ENCODE measurements at regions not wholly inside any gene's neighbourhood (a gene's known extent, or its start where the extent isn't known, plus 50 kb on each side); places are given as distances from the start of the nearest gene placed in this dataset.

DNA sequence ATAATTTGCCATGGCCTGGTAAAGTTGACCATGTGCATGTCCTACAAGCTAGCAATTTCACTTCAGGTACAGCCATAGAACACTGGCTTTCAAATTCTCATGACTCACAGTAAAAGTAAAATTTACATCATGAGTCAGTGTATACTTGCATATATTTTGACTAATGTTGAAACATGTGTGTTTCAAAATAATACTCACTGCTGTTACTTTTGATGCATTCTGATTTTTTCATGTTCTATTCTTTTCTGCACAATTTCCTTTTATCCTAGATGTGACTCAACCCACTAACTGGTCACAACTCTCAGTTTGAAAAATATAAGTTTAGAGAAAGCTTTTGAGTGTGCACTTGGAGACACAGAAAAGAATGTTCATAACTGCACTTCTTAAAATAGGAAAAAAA lies 365.7 kb downstream of the FGF13 start:
- no peak for DNase-seq

DNA sequence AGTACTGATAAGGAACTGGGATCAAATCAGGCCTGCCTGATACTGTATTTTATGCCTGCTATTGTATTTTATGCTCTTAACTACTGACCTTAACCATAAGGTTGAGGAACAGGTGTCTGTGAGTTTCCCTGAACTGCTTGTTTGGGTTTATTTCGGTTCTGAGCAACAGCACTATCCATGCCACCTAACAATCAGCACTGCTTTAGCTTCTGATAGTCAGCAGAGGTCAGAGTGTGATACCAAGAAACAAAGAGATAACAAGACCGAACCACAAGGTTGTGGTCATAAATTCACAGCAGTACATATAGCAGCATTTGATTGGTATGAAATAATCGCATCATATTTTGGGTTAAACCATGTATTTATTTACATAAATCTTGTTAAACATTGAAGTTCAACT lies 362.2 kb downstream of the FGF13 start:
- DNase-seq, result no peak

DNA sequence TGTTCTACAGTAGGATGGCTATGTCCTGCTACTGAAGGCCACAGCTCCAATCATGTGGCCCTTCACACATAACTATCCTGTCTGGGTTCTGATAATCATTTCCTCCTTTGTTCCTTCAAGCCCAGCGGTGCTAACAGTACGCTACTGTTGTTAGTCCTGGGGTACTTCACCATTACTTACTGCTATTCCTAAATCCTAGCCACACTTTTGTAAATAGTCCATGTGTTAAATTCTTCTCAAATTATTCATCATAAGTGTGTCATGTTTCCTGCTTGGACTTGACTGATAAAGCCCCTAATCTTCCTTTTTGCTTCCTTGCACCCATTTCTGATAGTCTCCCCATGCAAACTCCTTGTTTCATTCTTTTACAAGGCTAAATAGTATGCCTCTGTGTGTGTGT lies 332.6 kb downstream of the FGF13 start:
- DNase-seq, result no peak

DNA sequence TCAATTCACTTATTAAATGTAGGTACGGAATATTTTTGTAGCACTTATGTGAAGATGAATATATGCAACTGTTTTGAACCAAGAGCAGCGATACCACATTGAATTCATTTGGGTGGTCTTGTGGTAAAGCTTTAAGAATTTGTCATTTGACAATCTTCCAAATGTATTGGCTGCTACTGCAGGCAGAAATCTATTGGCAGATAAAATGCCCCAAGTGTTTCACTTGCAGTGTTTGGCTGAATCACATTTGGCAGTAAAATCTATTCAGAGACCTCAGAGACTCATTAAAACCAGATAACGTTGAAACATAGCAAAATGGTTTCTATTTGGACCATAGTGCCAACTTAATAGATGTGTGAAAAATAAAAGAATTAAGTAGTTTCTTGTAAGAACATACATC lies 303.4 kb downstream of the FGF13 start:
- no peak for DNase-seq

DNA sequence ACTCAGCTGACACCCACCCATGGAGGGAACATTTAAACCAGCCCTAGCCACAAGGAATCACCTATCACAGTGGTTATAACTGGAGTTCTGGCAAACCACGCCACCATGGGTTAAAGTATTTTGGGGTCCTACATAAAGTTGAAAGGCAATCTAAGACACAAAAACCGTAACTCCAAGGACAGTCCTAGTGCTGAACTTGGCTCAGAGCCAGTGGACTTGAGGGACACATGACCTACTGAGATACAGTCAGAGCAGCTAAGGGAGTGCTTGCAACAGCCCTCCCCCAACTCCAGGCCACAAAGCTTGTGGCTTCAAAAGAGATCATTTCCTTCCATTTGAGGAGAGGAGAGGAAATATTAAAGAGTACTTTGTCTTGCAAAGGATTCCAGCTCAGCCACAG lies 300.5 kb downstream of the FGF13 start:
- DNase-seq, result no peak

Data from EL (cell line).